ENCODE measurements at regions not wholly inside any gene's neighbourhood (a gene's known extent, or its start where the extent isn't known, plus 50 kb on each side); places are given as distances from the start of the nearest gene placed in this dataset.

DNA sequence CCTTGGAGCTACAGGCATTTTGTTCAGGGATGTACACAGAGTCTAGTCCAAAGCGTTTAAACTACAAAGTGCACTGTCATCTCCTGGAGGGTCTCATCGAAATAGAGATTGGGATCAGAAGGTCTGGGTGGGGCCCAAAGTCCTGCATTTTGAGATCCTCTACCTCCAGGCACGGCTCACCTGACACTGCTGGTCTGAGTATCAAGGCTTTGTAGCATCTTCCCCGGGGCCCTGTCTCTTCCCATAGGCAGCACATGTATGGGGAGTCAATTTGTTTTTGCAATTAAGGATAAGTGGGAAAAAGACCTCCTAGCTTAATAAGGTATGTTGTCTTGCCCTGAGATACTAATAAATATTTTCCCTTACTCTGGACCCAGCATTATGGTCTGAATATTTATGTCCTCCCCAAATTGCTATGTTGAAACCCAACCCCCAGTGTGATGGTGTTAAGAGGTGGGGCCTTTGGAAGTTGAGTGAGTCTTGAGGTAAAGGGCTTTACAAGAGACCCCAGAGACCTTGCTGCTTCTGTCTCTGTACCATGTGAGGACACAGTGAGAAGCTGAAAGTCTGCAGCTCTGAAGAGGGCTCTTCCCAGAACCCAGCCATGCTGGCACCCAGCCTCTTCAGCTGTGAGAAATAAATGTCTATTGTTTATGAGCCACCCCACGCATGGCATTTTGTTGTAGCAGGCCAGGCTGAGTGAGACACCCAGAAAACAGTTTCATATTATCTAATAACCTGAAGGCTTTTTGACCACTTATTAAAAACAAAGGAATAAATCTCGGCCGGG, 258.7 kb upstream of the HS6ST1 start:
- FAIRE-seq (no peak), DNase-seq (ENCODE audit: extremely low read depth in 1 of 4, low spot score in 3 of 4) (no peak), ATAC-seq (no peak)
- no TSS peak for BruUV-seq (replicated peaks)
- WGBS (ENCODE audit: insufficient coverage, low coverage, missing lambda C conversion rate), result 0% methylated on average over 7 of the region's 7 CpGs
- intact Hi-C loops (cut with micrococcal nuclease) (no loop called here), in situ Hi-C loops (cut with MboI) (no loop called here)
- no peaks in the 10 kb centered on the region for H3K9me3 ChIP-seq (replicated peaks; ENCODE audit: control insufficient read depth, insufficient read depth, low read depth, low read length)
- H3K36me3 ChIP-seq (ENCODE audit: control insufficient read depth, insufficient read depth, low read length), result no peaks in the 10 kb centered on the region
- H3K9me1 ChIP-seq (ENCODE audit: control insufficient read depth, insufficient read depth, low read length), result no peaks in the 10 kb centered on the region
- CTCF ChIA-PET (ENCODE audit: low intra/inter-chr PET ratio), result no interaction called here
- H3K79me2 ChIP-seq (ENCODE audit: control insufficient read depth, insufficient read depth, low read length), result no peaks in the 10 kb centered on the region
- H3K4me1 ChIP-seq (replicated peaks in 1 of 2; ENCODE audit: control insufficient read depth in 2 of 2, insufficient read depth in 2 of 2, low read length in 2 of 2), result no peaks in the 10 kb centered on the region
- POLR2A ChIA-PET, result no interaction called here
- H2AFZ ChIP-seq (ENCODE audit: low read depth, low read length), result no peak overlapping the region
- H3K4me3 ChIP-seq, result no peak overlapping the region
- H4K20me1 ChIP-seq (replicated peaks; ENCODE audit: control insufficient read depth, insufficient read depth, low read length), result no peaks in the 10 kb centered on the region
- no peak overlapping the region for H3K4me2 ChIP-seq (ENCODE audit: insufficient read depth, low read length)
- H3K27me3 ChIP-seq (ENCODE audit: control insufficient read depth in 2 of 2, insufficient read depth in 2 of 2, low read length in 2 of 2), result peaks cover 2 to 49% of the 10 kb centered on the region in 2 experiments
- no peak overlapping the region for H3K9ac ChIP-seq (ENCODE audit: insufficient read depth in 1 of 2, low read depth in 2 of 2, low read length in 2 of 2)
- no peak overlapping the region for H3K27ac ChIP-seq (ENCODE audit: extremely low read depth, low read depth, low read length)
- TF ChIP-seq ZNF232 (CRISPR knock-in tag; IDR thresholded peaks at IDR 0.05), result no peak
- TF ChIP-seq SMAD3 (CRISPR knock-in tag; conservative IDR thresholded peaks at IDR 0.05), result no peak
- TF ChIP-seq, protein P1, sequence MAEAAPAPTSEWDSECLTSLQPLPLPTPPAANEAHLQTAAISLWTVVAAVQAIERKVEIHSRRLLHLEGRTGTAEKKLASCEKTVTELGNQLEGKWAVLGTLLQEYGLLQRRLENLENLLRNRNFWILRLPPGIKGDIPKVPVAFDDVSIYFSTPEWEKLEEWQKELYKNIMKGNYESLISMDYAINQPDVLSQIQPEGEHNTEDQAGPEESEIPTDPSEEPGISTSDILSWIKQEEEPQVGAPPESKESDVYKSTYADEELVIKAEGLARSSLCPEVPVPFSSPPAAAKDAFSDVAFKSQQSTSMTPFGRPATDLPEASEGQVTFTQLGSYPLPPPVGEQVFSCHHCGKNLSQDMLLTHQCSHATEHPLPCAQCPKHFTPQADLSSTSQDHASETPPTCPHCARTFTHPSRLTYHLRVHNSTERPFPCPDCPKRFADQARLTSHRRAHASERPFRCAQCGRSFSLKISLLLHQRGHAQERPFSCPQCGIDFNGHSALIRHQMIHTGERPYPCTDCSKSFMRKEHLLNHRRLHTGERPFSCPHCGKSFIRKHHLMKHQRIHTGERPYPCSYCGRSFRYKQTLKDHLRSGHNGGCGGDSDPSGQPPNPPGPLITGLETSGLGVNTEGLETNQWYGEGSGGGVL (CRISPR knock-in tag; IDR thresholded peaks at IDR 0.05), result no peak
- TF ChIP-seq ZNF408 (CRISPR knock-in tag; IDR thresholded peaks at IDR 0.05; ENCODE audit: low read depth), result no peak
- no peak for TF ChIP-seq TOE1 (IDR thresholded peaks at IDR 0.05; ENCODE audit: borderline replicate concordance)
- TF ChIP-seq TOE1 (CRISPR knock-in tag; IDR thresholded peaks at IDR 0.05; ENCODE audit: borderline replicate concordance, low read depth), result no peak
- no peak for TF ChIP-seq FOXJ3 (CRISPR knock-in tag; IDR thresholded peaks at IDR 0.05)
- no peak for TF ChIP-seq GTF2A2 (tag; IDR thresholded peaks at IDR 0.05)
- no peak for TF ChIP-seq XRCC4 (IDR thresholded peaks at IDR 0.05; ENCODE audit: extremely low read depth, insufficient read depth, insufficient read length)
- no peak for TF ChIP-seq ZNF551 (CRISPR knock-in tag; IDR thresholded peaks at IDR 0.05)
- TF ChIP-seq SREBF2 (CRISPR knock-in tag; IDR thresholded peaks at IDR 0.05), result no peak
- TF ChIP-seq, protein P2, sequence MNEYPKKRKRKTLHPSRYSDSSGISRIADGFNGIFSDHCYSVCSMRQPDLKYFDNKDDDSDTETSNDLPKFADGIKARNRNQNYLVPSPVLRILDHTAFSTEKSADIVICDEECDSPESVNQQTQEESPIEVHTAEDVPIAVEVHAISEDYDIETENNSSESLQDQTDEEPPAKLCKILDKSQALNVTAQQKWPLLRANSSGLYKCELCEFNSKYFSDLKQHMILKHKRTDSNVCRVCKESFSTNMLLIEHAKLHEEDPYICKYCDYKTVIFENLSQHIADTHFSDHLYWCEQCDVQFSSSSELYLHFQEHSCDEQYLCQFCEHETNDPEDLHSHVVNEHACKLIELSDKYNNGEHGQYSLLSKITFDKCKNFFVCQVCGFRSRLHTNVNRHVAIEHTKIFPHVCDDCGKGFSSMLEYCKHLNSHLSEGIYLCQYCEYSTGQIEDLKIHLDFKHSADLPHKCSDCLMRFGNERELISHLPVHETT (CRISPR knock-in tag; conservative IDR thresholded peaks at IDR 0.05 in 1 of 2, IDR thresholded peaks at IDR 0.05 in 1 of 2), result no peak
- no peak for TF ChIP-seq FOXA3 (CRISPR knock-in tag; conservative IDR thresholded peaks at IDR 0.05 in 1 of 2, IDR thresholded peaks at IDR 0.05 in 1 of 2)
- no peak for TF ChIP-seq RAD51 (IDR thresholded peaks at IDR 0.05; ENCODE audit: borderline replicate concordance, low read depth)
- no peak for TF ChIP-seq ATF7 (IDR thresholded peaks at IDR 0.05)
